AG10803 (cell line): ENCODE measurements at regions not wholly inside any gene's neighbourhood (a gene's known extent, or its start where the extent isn't known, plus 50 kb on each side); places are given as distances from the start of the nearest gene placed in this dataset.

Source experiments
- DNase-seq: peaks from one replicate; pipeline ENCODE4 v3.0.0; 2010; ENCODE audit warnings: low read depth
- H3K4me3 ChIP-seq: 2 replicates; pipeline ENCODE4 v1.5.1; 2011; ENCODE audit warnings: mild to moderate bottlenecking, low read length, control low read depth
- TF ChIP-seq, protein P1 (sequence below): conservative IDR thresholded peaks from 2 replicates; pipeline ENCODE4 v1.5.1; 2011; ENCODE audit warnings: mild to moderate bottlenecking, low read length, control low read depth, inconsistent platforms

- TF ChIP-seq, protein P1, sequence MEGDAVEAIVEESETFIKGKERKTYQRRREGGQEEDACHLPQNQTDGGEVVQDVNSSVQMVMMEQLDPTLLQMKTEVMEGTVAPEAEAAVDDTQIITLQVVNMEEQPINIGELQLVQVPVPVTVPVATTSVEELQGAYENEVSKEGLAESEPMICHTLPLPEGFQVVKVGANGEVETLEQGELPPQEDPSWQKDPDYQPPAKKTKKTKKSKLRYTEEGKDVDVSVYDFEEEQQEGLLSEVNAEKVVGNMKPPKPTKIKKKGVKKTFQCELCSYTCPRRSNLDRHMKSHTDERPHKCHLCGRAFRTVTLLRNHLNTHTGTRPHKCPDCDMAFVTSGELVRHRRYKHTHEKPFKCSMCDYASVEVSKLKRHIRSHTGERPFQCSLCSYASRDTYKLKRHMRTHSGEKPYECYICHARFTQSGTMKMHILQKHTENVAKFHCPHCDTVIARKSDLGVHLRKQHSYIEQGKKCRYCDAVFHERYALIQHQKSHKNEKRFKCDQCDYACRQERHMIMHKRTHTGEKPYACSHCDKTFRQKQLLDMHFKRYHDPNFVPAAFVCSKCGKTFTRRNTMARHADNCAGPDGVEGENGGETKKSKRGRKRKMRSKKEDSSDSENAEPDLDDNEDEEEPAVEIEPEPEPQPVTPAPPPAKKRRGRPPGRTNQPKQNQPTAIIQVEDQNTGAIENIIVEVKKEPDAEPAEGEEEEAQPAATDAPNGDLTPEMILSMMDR: no peak
- no peak for DNase-seq
- no peak overlapping the region for H3K4me3 ChIP-seq
Observed at GRCh38 chr3:187929112-187929816, 184.0 kb upstream of the BCL6 start.

- DNase-seq: no peak
- TF ChIP-seq, protein P1: no peak
- no peak overlapping the region for H3K4me3 ChIP-seq
Observed at GRCh38 chr3:187930021-187930420, 184.8 kb upstream of the BCL6 start.

GRCh38 chr3:187931101-187931500 lies 185.8 kb upstream of the BCL6 start:
- TF ChIP-seq, protein P1: no peak
- no peak overlapping the region for H3K4me3 ChIP-seq
- DNase-seq: no peak

GRCh38 chr3:187931770-187932278 lies 186.6 kb upstream of the BCL6 start:
- no peak for DNase-seq
- TF ChIP-seq, protein P1: no peak
- no peak overlapping the region for H3K4me3 ChIP-seq

- H3K4me3 ChIP-seq: no peak overlapping the region
- TF ChIP-seq, protein P1: no peak
- no peak for DNase-seq
Observed at GRCh38 chr3:187932530-187932929, 187.3 kb upstream of the BCL6 start.

DNA sequence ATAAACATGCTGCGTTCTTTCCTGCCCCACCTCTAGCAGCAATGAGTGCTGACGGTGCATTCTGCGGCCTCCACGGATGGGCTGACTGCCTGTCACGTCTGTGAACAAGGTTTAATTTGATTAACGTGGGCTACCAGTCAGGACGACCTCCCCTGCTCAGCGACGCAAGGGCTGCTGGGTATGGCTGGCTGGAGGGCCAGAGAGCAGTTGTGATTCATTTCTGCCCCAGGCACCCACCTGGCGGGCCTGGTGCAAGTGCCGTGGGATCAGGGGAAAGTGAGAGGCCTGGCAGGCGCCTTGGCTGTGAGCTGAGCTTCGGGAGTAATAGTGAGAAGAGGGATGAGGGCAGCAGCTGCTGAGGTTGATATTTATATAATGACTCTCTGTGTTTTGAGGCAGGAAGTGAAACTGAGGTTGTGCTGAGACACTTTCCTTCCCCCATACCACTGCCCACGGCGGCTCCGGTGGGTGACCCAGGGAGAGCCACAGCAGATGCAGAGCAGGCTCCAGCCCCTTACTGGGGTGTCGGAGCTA lies 190.4 kb upstream of the BCL6 start:
- TF ChIP-seq, protein P1: no peak
- no peak overlapping the region for H3K4me3 ChIP-seq
- no peak for DNase-seq

DNA sequence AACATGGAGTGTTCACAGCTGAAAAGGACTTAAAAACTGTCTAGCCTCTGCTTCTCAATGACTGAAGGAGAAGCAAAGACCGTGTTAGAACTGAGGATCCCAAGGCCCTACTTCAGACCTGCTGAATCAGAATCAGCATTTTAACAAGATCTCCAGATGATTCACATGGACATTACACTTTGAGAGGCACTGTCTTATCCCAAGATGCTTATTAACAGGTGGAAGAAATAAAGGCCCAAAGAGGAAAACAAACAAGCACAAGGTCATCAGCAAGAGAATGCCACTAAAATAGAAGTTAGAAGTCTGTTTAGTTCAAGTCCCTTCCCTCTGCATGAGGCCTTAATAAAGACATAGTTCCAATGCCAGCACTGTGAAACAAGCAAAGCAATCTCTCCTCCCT lies 191.4 kb upstream of the BCL6 start:
- no peak for DNase-seq
- TF ChIP-seq, protein P1: no peak
- no peak overlapping the region for H3K4me3 ChIP-seq
